Tibial nerve (tissue), 4 donors: ENCODE measurements at regions not wholly inside any gene's neighbourhood (a gene's known extent, or its start where the extent isn't known, plus 50 kb on each side); places are given as distances from the start of the nearest gene placed in this dataset.

Experiments used
- DNase-seq, 2 donors: peaks; one replicate each; pipeline ENCODE4 v3.0.0-alpha.2; 2019; ENCODE audit warnings: low spot score in 2 of 2
- H3K27ac ChIP-seq, 4 donors: fragments of 200-600 bp; sonication (generic) in 3 of 4; one replicate each; pipeline ENCODE4 v1.5.1; 2017 to 2019; ENCODE audit warnings: mild to moderate bottlenecking in 1 of 4
- H3K27me3 ChIP-seq, 2 donors: fragments of 200-600 bp; sonication (generic) in 1 of 2; one replicate each; pipeline versions ENCODE4 v1.5.1 to v1.6.0; 2017 to 2019
- H3K36me3 ChIP-seq, 3 donors: fragments of 200-600 bp; sonication (generic); one replicate each; pipeline ENCODE4 v1.5.1; 2018 to 2019
- H3K4me1 ChIP-seq, 4 donors: fragments of 200-600 bp; sonication (generic) in 3 of 4; one replicate each; pipeline ENCODE4 v1.5.1; 2017 to 2019
- H3K4me3 ChIP-seq, 4 donors: fragments of 200-600 bp; sonication (generic) in 3 of 4; one replicate each; pipeline ENCODE4 v1.5.1; 2017 to 2019; ENCODE audit warnings: mild to moderate bottlenecking in 1 of 4, moderate library complexity in 1 of 4
- H3K9me3 ChIP-seq, 4 donors: fragments of 200-600 bp; sonication (generic) in 3 of 4; one replicate each; pipeline ENCODE4 v1.5.1; 2017 to 2019
- CTCF ChIP-seq, 5 experiments: fragments of 200-600 bp in 3 of 5; fragments of 450-650 bp in 2 of 5; sonication (generic) in 3 of 5; IDR thresholded peaks; one replicate each; pipeline ENCODE4 v1.5.1; 2016 to 2019; ENCODE audit warnings: antibody characterized with exemption in 5 of 5, mild to moderate bottlenecking in 3 of 5, moderate library complexity in 2 of 5
- EP300 ChIP-seq, 2 donors: sonication (generic); formaldehyde crosslinking; IDR thresholded peaks; one replicate each; pipeline ENCODE4 v1.6.1; 2017; ENCODE audit warnings: antibody characterized with exemption in 2 of 2, mild to moderate bottlenecking in 1 of 2
- POLR2A ChIP-seq, 2 donors: fragments of 450-650 bp; IDR thresholded peaks; one replicate each; pipeline ENCODE4 v1.6.1; 2017; ENCODE audit warnings: antibody characterized with exemption in 2 of 2, mild to moderate bottlenecking in 2 of 2, moderate library complexity in 2 of 2
- WGBS, 2 donors: methylation state at CpG; one replicate each; pipeline ENCODE4 v1.1.5; 2018; 5-methylcytosine and 5-hydroxymethylcytosine counted together

- no peak for DNase-seq
- H3K4me3 ChIP-seq, result no peak overlapping the region
- no peak overlapping the region for H3K27ac ChIP-seq
- 88 to 89% methylated on average over 1 of the region's 1 CpG for WGBS, 2 donors
- H3K36me3 ChIP-seq, result no peaks in the 10 kb centered on the region
- H3K4me1 ChIP-seq, result no peaks in the 10 kb centered on the region
- no peaks in the 10 kb centered on the region for H3K27me3 ChIP-seq
- no peak for TF ChIP-seq EP300 (IDR thresholded peaks at IDR 0.05)
- peaks cover 0 to 40% (median 2%) of the 10 kb centered on the region in 4 donors for H3K9me3 ChIP-seq
These were observed 80.3 kb upstream of the CAMK1G start for GRCh38 chr1:209503196-209503595.

GRCh38 chr1:209504571-209504970, 78.9 kb upstream of the CAMK1G start:
- Histone ChIP-seq H3K4me1 (no peaks in the 10 kb centered on the region), H3K27me3 (no peaks in the 10 kb centered on the region), H3K4me3 (no peak overlapping the region), H3K36me3 (no peaks in the 10 kb centered on the region), H3K27ac (no peak overlapping the region), H3K9me3 (peaks cover 0 to 30% (median under 1%) of the 10 kb centered on the region in 4 donors)
- no peak for TF ChIP-seq CTCF (IDR thresholded peaks at IDR 0.05)
- TF ChIP-seq EP300 (IDR thresholded peaks at IDR 0.05), result no peak
- no peak for TF ChIP-seq POLR2A (IDR thresholded peaks at IDR 0.05)
- no peak for DNase-seq
- 59 to 61% methylated on average over 1 of the region's 1 CpG for WGBS, 2 donors

GRCh38 chr1:209505044-209505443, 78.5 kb upstream of the CAMK1G start:
- no peak for DNase-seq
- H3K27me3 ChIP-seq, result no peaks in the 10 kb centered on the region
- H3K9me3 ChIP-seq, result peaks cover 0 to 28% (median 0%) of the 10 kb centered on the region in 4 donors
- TF ChIP-seq CTCF (IDR thresholded peaks at IDR 0.05), result no peak
- no peaks in the 10 kb centered on the region for H3K36me3 ChIP-seq
- 76 to 84% methylated on average over 1 of the region's 1 CpG for WGBS, 2 donors
- H3K4me3 ChIP-seq, result no peak overlapping the region
- H3K27ac ChIP-seq, result no peak overlapping the region
- no peaks in the 10 kb centered on the region for H3K4me1 ChIP-seq

- H3K4me1 ChIP-seq, result no peaks in the 10 kb centered on the region
- H3K27me3 ChIP-seq, result no peaks in the 10 kb centered on the region
- H3K9me3 ChIP-seq, result peaks cover 0 to 19% (median 0%) of the 10 kb centered on the region in 4 donors
- TF ChIP-seq CTCF (IDR thresholded peaks at IDR 0.05), result no peak
- no peak for TF ChIP-seq POLR2A (IDR thresholded peaks at IDR 0.05)
- no peak for TF ChIP-seq EP300 (IDR thresholded peaks at IDR 0.05)
- H3K4me3 ChIP-seq, result no peak overlapping the region
- no peak overlapping the region for H3K27ac ChIP-seq
- no peaks in the 10 kb centered on the region for H3K36me3 ChIP-seq
- no peak for DNase-seq
- WGBS, 2 donors, result 42 to 45% methylated on average over 3 of the region's 3 CpGs
These were observed 77.4 kb upstream of the CAMK1G start for GRCh38 chr1:209506101-209506500.

GRCh38 chr1:209509039-209509438, 74.5 kb upstream of the CAMK1G start:
- DNase-seq, result no peak
- H3K27me3 ChIP-seq, result no peaks in the 10 kb centered on the region
- WGBS, 2 donors, result 88 to 90% methylated on average over 5 of the region's 5 CpGs

More at GRCh38 chr1:209509039-209509438, 74.5 kb upstream of the CAMK1G start:
- Histone ChIP-seq H3K27ac (no peak overlapping the region), H3K4me1 (no peaks in the 10 kb centered on the region), H3K9me3 (peaks cover 0 to 5% (median 0%) of the 10 kb centered on the region in 4 donors), H3K4me3 (no peak overlapping the region), H3K36me3 (no peaks in the 10 kb centered on the region)
- TF ChIP-seq CTCF (IDR thresholded peaks at IDR 0.05) (no peak), POLR2A (IDR thresholded peaks at IDR 0.05) (no peak), EP300 (IDR thresholded peaks at IDR 0.05) (no peak)
